ENCODE measurements at regions not wholly inside any gene's neighbourhood (a gene's known extent, or its start where the extent isn't known, plus 50 kb on each side); places are given as distances from the start of the nearest gene placed in this dataset.

DNA sequence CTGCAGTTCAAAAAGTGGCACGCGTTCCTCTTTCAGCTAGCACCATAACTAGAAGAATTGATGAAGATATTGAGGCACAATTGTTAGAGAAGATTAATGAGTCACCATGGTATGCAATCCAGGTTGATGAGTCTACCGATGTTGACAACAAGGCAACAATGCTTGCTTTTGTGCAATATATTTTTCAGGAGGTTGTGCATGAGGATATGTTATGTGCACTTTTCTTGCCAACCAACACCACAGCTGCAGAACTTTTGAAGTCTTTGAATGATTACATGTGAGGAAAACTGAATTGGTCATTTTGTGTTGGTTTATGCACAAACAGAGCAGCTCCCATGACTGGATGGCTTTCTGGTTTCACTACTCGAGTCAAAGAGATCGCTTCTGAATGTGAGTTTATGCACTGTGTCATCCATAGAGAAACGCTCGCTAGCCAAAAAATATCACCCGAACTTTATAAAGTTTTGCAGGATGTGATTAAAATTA lies 129.3 kb upstream of the SLC24A3 start:
- peaks cover 0 to 3% (median 0%) of the 10 kb centered on the region in 4 donors for H3K9me3 ChIP-seq (ENCODE audit: control insufficient read depth in 4 of 4, insufficient read depth in 3 of 4, low read length in 3 of 4)
- ATAC-seq (ENCODE audit: insufficient read depth, low FRiP score) (no peak), DNase-seq (no peak)
- no peaks in the 10 kb centered on the region for H3K36me3 ChIP-seq (ENCODE audit: control insufficient read depth in 4 of 4, insufficient read depth in 4 of 4, low read length in 4 of 4)
- 84 to 88% methylated on average over 8 of the region's 8 CpGs for WGBS, 2 donors
- H3K27ac ChIP-seq (ENCODE audit: low read depth in 1 of 2, low read length in 1 of 2), result no peak overlapping the region
- H3K4me3 ChIP-seq, result no peak overlapping the region
- peaks cover 0 to 3% (median 0%) of the 10 kb centered on the region in 3 donors for H3K27me3 ChIP-seq (ENCODE audit: control insufficient read depth in 3 of 3, insufficient read depth in 3 of 3, low read length in 2 of 3)
- H3K9ac ChIP-seq (ENCODE audit: insufficient read depth in 1 of 2, low read length in 2 of 2), result no peak overlapping the region
- TF ChIP-seq, protein P1, sequence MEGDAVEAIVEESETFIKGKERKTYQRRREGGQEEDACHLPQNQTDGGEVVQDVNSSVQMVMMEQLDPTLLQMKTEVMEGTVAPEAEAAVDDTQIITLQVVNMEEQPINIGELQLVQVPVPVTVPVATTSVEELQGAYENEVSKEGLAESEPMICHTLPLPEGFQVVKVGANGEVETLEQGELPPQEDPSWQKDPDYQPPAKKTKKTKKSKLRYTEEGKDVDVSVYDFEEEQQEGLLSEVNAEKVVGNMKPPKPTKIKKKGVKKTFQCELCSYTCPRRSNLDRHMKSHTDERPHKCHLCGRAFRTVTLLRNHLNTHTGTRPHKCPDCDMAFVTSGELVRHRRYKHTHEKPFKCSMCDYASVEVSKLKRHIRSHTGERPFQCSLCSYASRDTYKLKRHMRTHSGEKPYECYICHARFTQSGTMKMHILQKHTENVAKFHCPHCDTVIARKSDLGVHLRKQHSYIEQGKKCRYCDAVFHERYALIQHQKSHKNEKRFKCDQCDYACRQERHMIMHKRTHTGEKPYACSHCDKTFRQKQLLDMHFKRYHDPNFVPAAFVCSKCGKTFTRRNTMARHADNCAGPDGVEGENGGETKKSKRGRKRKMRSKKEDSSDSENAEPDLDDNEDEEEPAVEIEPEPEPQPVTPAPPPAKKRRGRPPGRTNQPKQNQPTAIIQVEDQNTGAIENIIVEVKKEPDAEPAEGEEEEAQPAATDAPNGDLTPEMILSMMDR (IDR thresholded peaks at IDR 0.05; ENCODE audit: control extremely low read depth, extremely low read depth), result no peak
- no peaks in the 10 kb centered on the region for H3K4me1 ChIP-seq (ENCODE audit: control insufficient read depth in 5 of 5, insufficient read depth in 5 of 5, low read length in 5 of 5)

- Histone ChIP-seq H3K36me3 (ENCODE audit: control insufficient read depth in 4 of 4, insufficient read depth in 4 of 4, low read length in 4 of 4) (no peaks in the 10 kb centered on the region), H3K27ac (ENCODE audit: low read depth in 1 of 2, low read length in 1 of 2) (no peak overlapping the region), H3K27me3 (ENCODE audit: control insufficient read depth in 3 of 3, insufficient read depth in 3 of 3, low read length in 2 of 3) (no peaks in the 10 kb centered on the region), H3K4me3 (no peak overlapping the region), H3K9ac (ENCODE audit: insufficient read depth in 1 of 2, low read length in 2 of 2) (no peak overlapping the region), H3K4me1 (ENCODE audit: control insufficient read depth in 5 of 5, insufficient read depth in 5 of 5, low read length in 5 of 5) (no peaks in the 10 kb centered on the region), H3K9me3 (ENCODE audit: control insufficient read depth in 4 of 4, insufficient read depth in 3 of 4, low read length in 3 of 4) (peaks cover 0 to 5% (median 0%) of the 10 kb centered on the region in 4 donors)
- WGBS, 2 donors, result 77 to 88% methylated on average over 5 of the region's 5 CpGs
- DNase-seq, result no peak
- TF ChIP-seq, protein P1 (IDR thresholded peaks at IDR 0.05; ENCODE audit: control extremely low read depth, extremely low read depth), result no peak
- no peak for ATAC-seq (ENCODE audit: insufficient read depth, low FRiP score)
Observed at GRCh38 chr20:19090332-19090731, 122.1 kb upstream of the SLC24A3 start.

- no peaks in the 10 kb centered on the region for H3K36me3 ChIP-seq (ENCODE audit: control insufficient read depth in 4 of 4, insufficient read depth in 4 of 4, low read length in 4 of 4)
- DNase-seq (no peak), ATAC-seq (ENCODE audit: insufficient read depth, low FRiP score) (no peak)
- H3K4me3 ChIP-seq, result no peak overlapping the region
- H3K27me3 ChIP-seq (ENCODE audit: control insufficient read depth in 3 of 3, insufficient read depth in 3 of 3, low read length in 2 of 3), result no peaks in the 10 kb centered on the region
- no peak overlapping the region for H3K9ac ChIP-seq (ENCODE audit: insufficient read depth in 1 of 2, low read length in 2 of 2)
- no peak overlapping the region for H3K27ac ChIP-seq (ENCODE audit: low read depth in 1 of 2, low read length in 1 of 2)
- TF ChIP-seq, protein P1 (IDR thresholded peaks at IDR 0.05; ENCODE audit: control extremely low read depth, extremely low read depth), result no peak
- H3K4me1 ChIP-seq (ENCODE audit: control insufficient read depth in 5 of 5, insufficient read depth in 5 of 5, low read length in 5 of 5), result no peaks in the 10 kb centered on the region
- 76 to 87% methylated on average over 5 of the region's 5 CpGs for WGBS, 2 donors
- H3K9me3 ChIP-seq (ENCODE audit: control insufficient read depth in 4 of 4, insufficient read depth in 3 of 4, low read length in 3 of 4), result peaks cover 0 to 5% (median 0%) of the 10 kb centered on the region in 4 donors
Observed at GRCh38 chr20:19094959-19095541, 117.4 kb upstream of the SLC24A3 start.

DNA sequence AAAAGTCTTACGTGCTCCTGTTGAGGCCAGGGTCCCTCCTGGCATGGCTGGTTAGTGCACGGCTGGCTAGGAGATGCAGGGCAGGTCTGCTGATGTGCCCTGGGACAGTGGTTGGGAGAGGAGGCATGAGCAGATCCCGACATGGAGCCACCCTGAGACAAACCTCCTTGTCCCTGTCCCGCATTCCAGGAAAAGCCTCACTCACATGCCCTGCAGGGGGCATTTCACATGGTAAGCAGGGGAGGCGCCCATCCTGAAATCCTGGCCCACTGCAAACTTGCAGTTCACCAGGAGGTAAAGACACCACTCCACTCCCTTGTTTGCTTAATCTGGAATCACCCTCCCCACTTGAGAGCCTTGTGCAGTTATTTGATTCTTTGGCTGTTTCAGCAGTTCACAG lies 116.7 kb upstream of the SLC24A3 start:
- H3K27me3 ChIP-seq (ENCODE audit: control insufficient read depth in 3 of 3, insufficient read depth in 3 of 3, low read length in 2 of 3), result no peaks in the 10 kb centered on the region
- H3K27ac ChIP-seq (ENCODE audit: low read depth in 1 of 2, low read length in 1 of 2), result no peak overlapping the region
- no peak overlapping the region for H3K4me3 ChIP-seq
- WGBS, 2 donors, result 64 to 80% methylated on average over 5 of the region's 5 CpGs
- no peak overlapping the region for H3K9ac ChIP-seq (ENCODE audit: insufficient read depth in 1 of 2, low read length in 2 of 2)
- ATAC-seq (ENCODE audit: insufficient read depth, low FRiP score) (no peak), DNase-seq (no peak)
- TF ChIP-seq, protein P1 (IDR thresholded peaks at IDR 0.05; ENCODE audit: control extremely low read depth, extremely low read depth), result no peak
- no peaks in the 10 kb centered on the region for H3K4me1 ChIP-seq (ENCODE audit: control insufficient read depth in 5 of 5, insufficient read depth in 5 of 5, low read length in 5 of 5)
- no peaks in the 10 kb centered on the region for H3K36me3 ChIP-seq (ENCODE audit: control insufficient read depth in 4 of 4, insufficient read depth in 4 of 4, low read length in 4 of 4)
- peaks cover 0 to 5% (median 0%) of the 10 kb centered on the region in 4 donors for H3K9me3 ChIP-seq (ENCODE audit: control insufficient read depth in 4 of 4, insufficient read depth in 3 of 4, low read length in 3 of 4)
